ENCODE measurements at regions not wholly inside any gene's neighbourhood (a gene's known extent, or its start where the extent isn't known, plus 50 kb on each side); places are given as distances from the start of the nearest gene placed in this dataset.

- Mint-ChIP-seq H3K27ac (no peak overlapping the region), H3K9me3 (ENCODE audit: low read depth) (no peaks in the 10 kb centered on the region), H3K36me3 (ENCODE audit: insufficient read depth) (no peaks in the 10 kb centered on the region), H3K4me3 (ENCODE audit: low read depth) (no peak overlapping the region), H3K27me3 (no peaks in the 10 kb centered on the region), H3K4me1 (ENCODE audit: low read depth) (peaks cover 9% of the 10 kb centered on the region)
- TF ChIP-seq, protein P1, sequence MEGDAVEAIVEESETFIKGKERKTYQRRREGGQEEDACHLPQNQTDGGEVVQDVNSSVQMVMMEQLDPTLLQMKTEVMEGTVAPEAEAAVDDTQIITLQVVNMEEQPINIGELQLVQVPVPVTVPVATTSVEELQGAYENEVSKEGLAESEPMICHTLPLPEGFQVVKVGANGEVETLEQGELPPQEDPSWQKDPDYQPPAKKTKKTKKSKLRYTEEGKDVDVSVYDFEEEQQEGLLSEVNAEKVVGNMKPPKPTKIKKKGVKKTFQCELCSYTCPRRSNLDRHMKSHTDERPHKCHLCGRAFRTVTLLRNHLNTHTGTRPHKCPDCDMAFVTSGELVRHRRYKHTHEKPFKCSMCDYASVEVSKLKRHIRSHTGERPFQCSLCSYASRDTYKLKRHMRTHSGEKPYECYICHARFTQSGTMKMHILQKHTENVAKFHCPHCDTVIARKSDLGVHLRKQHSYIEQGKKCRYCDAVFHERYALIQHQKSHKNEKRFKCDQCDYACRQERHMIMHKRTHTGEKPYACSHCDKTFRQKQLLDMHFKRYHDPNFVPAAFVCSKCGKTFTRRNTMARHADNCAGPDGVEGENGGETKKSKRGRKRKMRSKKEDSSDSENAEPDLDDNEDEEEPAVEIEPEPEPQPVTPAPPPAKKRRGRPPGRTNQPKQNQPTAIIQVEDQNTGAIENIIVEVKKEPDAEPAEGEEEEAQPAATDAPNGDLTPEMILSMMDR (IDR thresholded peaks at IDR 0.05; ENCODE audit: unreplicated experiment): no peak
- DNase-seq (ENCODE audit: low spot score, unreplicated experiment): no peak
Observed at GRCh38 chr2:62447411-62447810, 58.6 kb downstream of the TMEM17 start.

- no peak overlapping the region for H3K4me3 Mint-ChIP-seq (ENCODE audit: low read depth)
- no peaks in the 10 kb centered on the region for H3K27me3 Mint-ChIP-seq
- no peaks in the 10 kb centered on the region for H3K36me3 Mint-ChIP-seq (ENCODE audit: insufficient read depth)
- peaks cover 3% of the 10 kb centered on the region for H3K4me1 Mint-ChIP-seq (ENCODE audit: low read depth)
- H3K9me3 Mint-ChIP-seq (ENCODE audit: low read depth): no peaks in the 10 kb centered on the region
- no peak for DNase-seq (ENCODE audit: low spot score, unreplicated experiment)
- TF ChIP-seq, protein P1 (IDR thresholded peaks at IDR 0.05; ENCODE audit: unreplicated experiment): no peak
- H3K27ac Mint-ChIP-seq: no peak overlapping the region
Observed at GRCh38 chr2:62446491-62446890, 59.5 kb downstream of the TMEM17 start.

GRCh38 chr2:62443886-62444285, 62.1 kb downstream of the TMEM17 start:
- Mint-ChIP-seq H3K27me3 (peaks cover 2% of the 10 kb centered on the region), H3K36me3 (ENCODE audit: insufficient read depth) (no peaks in the 10 kb centered on the region), H3K4me3 (ENCODE audit: low read depth) (no peak overlapping the region), H3K27ac (no peak overlapping the region), H3K9me3 (ENCODE audit: low read depth) (no peaks in the 10 kb centered on the region), H3K4me1 (ENCODE audit: low read depth) (no peaks in the 10 kb centered on the region)
- TF ChIP-seq, protein P1 (IDR thresholded peaks at IDR 0.05; ENCODE audit: unreplicated experiment): no peak
- DNase-seq (ENCODE audit: low spot score, unreplicated experiment): no peak

DNA sequence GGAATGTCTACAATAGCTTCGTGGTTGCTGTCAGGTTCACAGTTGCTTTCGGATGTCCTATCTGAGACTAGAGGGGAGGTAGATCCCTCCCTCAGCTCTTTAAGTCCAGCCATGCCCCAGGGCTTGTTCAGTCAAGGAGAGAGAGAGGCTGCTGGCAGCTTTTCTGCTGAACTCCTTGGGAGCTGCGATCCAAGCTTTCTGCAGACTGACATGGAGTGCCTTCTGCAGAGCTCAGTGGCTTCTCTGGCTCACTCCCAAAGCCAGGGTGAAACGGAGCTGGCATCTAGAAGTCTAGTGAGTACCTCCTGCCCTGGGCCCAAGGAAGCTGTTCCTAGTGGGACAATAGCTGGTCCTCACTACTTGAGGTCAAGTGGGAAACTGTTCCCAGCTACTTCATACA, 62.5 kb downstream of the TMEM17 start:
- Mint-ChIP-seq H3K27ac (no peak overlapping the region), H3K36me3 (ENCODE audit: insufficient read depth) (no peaks in the 10 kb centered on the region), H3K4me1 (ENCODE audit: low read depth) (no peaks in the 10 kb centered on the region), H3K27me3 (peaks cover 2% of the 10 kb centered on the region), H3K9me3 (ENCODE audit: low read depth) (no peaks in the 10 kb centered on the region), H3K4me3 (ENCODE audit: low read depth) (no peak overlapping the region)
- DNase-seq (ENCODE audit: low spot score, unreplicated experiment): no peak
- TF ChIP-seq, protein P1 (IDR thresholded peaks at IDR 0.05; ENCODE audit: unreplicated experiment): no peak

- no peaks in the 10 kb centered on the region for H3K36me3 Mint-ChIP-seq (ENCODE audit: insufficient read depth)
- DNase-seq (ENCODE audit: low spot score, unreplicated experiment): no peak
- no peak overlapping the region for H3K27ac Mint-ChIP-seq
- H3K27me3 Mint-ChIP-seq: peaks cover 2% of the 10 kb centered on the region
- H3K9me3 Mint-ChIP-seq (ENCODE audit: low read depth): no peaks in the 10 kb centered on the region
- no peaks in the 10 kb centered on the region for H3K4me1 Mint-ChIP-seq (ENCODE audit: low read depth)
- no peak overlapping the region for H3K4me3 Mint-ChIP-seq (ENCODE audit: low read depth)
- TF ChIP-seq, protein P1 (IDR thresholded peaks at IDR 0.05; ENCODE audit: unreplicated experiment): no peak
Observed at GRCh38 chr2:62441824-62442223, 64.2 kb downstream of the TMEM17 start.
